ENCODE measurements at regions not wholly inside any gene's neighbourhood (a gene's known extent, or its start where the extent isn't known, plus 50 kb on each side); places are given as distances from the start of the nearest gene placed in this dataset.

GRCh38 chr7:25828468-25828867, 323.5 kb upstream of the NFE2L3 start:
- ChIA-PET CTCF (no interaction called here), POLR2A (ENCODE audit: unreplicated experiment) (no interaction called here)
- Histone ChIP-seq H3K79me2 (ENCODE audit: low read length) (no peaks in the 10 kb centered on the region), H4K20me1 (ENCODE audit: low read length) (no peaks in the 10 kb centered on the region), H3K4me3 (ENCODE audit: low read length) (no peak overlapping the region), H3K27me3 (ENCODE audit: low read length) (peaks cover 40% of the 10 kb centered on the region), H2AFZ (ENCODE audit: low read length) (no peak overlapping the region), H3K4me2 (ENCODE audit: low read length) (no peak overlapping the region), H3K9me2 (replicated peaks; ENCODE audit: low read length) (no peaks in the 10 kb centered on the region), H3K9ac (ENCODE audit: low read length) (no peak overlapping the region), H3F3A (ENCODE audit: low read length, unreplicated experiment) (no peaks in the 10 kb centered on the region), H3K27ac (ENCODE audit: low read length) (no peak overlapping the region), H3K36me3 (ENCODE audit: low read depth, low read length) (no peaks in the 10 kb centered on the region), H3K9me3 (ENCODE audit: low read length) (no peaks in the 10 kb centered on the region), H3K4me1 (ENCODE audit: insufficient read depth, low read length) (no peaks in the 10 kb centered on the region)
- BruUV-seq (replicated peaks) = no TSS peak
- ATAC-seq = no peak
- DNase-seq = no peak
- intact Hi-C loops (cut with micrococcal nuclease) = no loop called here
- no peak for TF ChIP-seq EZH2phosphoT487 (IDR thresholded peaks at IDR 0.05; ENCODE audit: borderline replicate concordance, low read length)
- TF ChIP-seq EZH2 (IDR thresholded peaks at IDR 0.05; ENCODE audit: low read length, unreplicated experiment) = no peak
- TF ChIP-seq CTCF (conservative IDR thresholded peaks at IDR 0.05; ENCODE audit: low read depth, low read length) = no peak

- ChIA-PET POLR2A (ENCODE audit: unreplicated experiment) (no interaction called here), CTCF (no interaction called here)
- ATAC-seq (no peak), DNase-seq (no peak)
- TF ChIP-seq EZH2phosphoT487 (IDR thresholded peaks at IDR 0.05; ENCODE audit: borderline replicate concordance, low read length) (no peak), CTCF (conservative IDR thresholded peaks at IDR 0.05; ENCODE audit: low read depth, low read length) (no peak), EZH2 (IDR thresholded peaks at IDR 0.05; ENCODE audit: low read length, unreplicated experiment) (no peak)
- intact Hi-C loops (cut with micrococcal nuclease) = no loop called here
- Histone ChIP-seq H3K9me2 (replicated peaks; ENCODE audit: low read length) (no peaks in the 10 kb centered on the region), H3K27ac (ENCODE audit: low read length) (no peak overlapping the region), H3K27me3 (ENCODE audit: low read length) (peaks cover 50% of the 10 kb centered on the region), H3K4me1 (ENCODE audit: insufficient read depth, low read length) (no peaks in the 10 kb centered on the region), H3K4me2 (ENCODE audit: low read length) (no peak overlapping the region), H3K36me3 (ENCODE audit: low read depth, low read length) (no peaks in the 10 kb centered on the region), H4K20me1 (ENCODE audit: low read length) (no peaks in the 10 kb centered on the region), H3K9me3 (ENCODE audit: low read length) (no peaks in the 10 kb centered on the region), H3F3A (ENCODE audit: low read length, unreplicated experiment) (no peaks in the 10 kb centered on the region), H3K4me3 (ENCODE audit: low read length) (no peak overlapping the region), H3K9ac (ENCODE audit: low read length) (no peak overlapping the region), H3K79me2 (ENCODE audit: low read length) (no peaks in the 10 kb centered on the region), H2AFZ (ENCODE audit: low read length) (no peak overlapping the region)
- no TSS peak for BruUV-seq (replicated peaks)
Observed at GRCh38 chr7:25829663-25830062, 322.3 kb upstream of the NFE2L3 start.

- no peak overlapping the region for H3K27ac ChIP-seq (ENCODE audit: low read length)
- DNase-seq = no peak
- ChIA-PET CTCF (no interaction called here), POLR2A (ENCODE audit: unreplicated experiment) (no interaction called here)
- no peak for ATAC-seq
- no peaks in the 10 kb centered on the region for H4K20me1 ChIP-seq (ENCODE audit: low read length)
- TF ChIP-seq EZH2 (IDR thresholded peaks at IDR 0.05; ENCODE audit: low read length, unreplicated experiment) (no peak), CTCF (conservative IDR thresholded peaks at IDR 0.05; ENCODE audit: low read depth, low read length) (no peak), EZH2phosphoT487 (IDR thresholded peaks at IDR 0.05; ENCODE audit: borderline replicate concordance, low read length) (no peak)
- no peaks in the 10 kb centered on the region for H3K36me3 ChIP-seq (ENCODE audit: low read depth, low read length)
- H3K4me3 ChIP-seq (ENCODE audit: low read length) = no peak overlapping the region
- H2AFZ ChIP-seq (ENCODE audit: low read length) = no peak overlapping the region
- no peaks in the 10 kb centered on the region for H3F3A ChIP-seq (ENCODE audit: low read length, unreplicated experiment)
- no peaks in the 10 kb centered on the region for H3K79me2 ChIP-seq (ENCODE audit: low read length)
- H3K9me2 ChIP-seq (replicated peaks; ENCODE audit: low read length) = no peaks in the 10 kb centered on the region
- H3K9me3 ChIP-seq (ENCODE audit: low read length) = no peaks in the 10 kb centered on the region
- no TSS peak for BruUV-seq (replicated peaks)
- no peak overlapping the region for H3K9ac ChIP-seq (ENCODE audit: low read length)
- H3K27me3 ChIP-seq (ENCODE audit: low read length) = peaks cover 56% of the 10 kb centered on the region
- intact Hi-C loops (cut with micrococcal nuclease) = no loop called here
- H3K4me1 ChIP-seq (ENCODE audit: insufficient read depth, low read length) = no peaks in the 10 kb centered on the region
- H3K4me2 ChIP-seq (ENCODE audit: low read length) = no peak overlapping the region
Observed at GRCh38 chr7:25830215-25830614, 321.8 kb upstream of the NFE2L3 start.

Measured in PC-3 (cell line).